GM19395 (cell line): ENCODE measurements at regions not wholly inside any gene's neighbourhood (a gene's known extent, or its start where the extent isn't known, plus 50 kb on each side); places are given as distances from the start of the nearest gene placed in this dataset.

Experiments
- ATAC-seq: cut with Tn5 transposase; IDR thresholded peaks from one replicate; pipeline ENCODE4 v1.9.1; 2021; ENCODE audit warnings: mild to moderate bottlenecking, moderate library complexity; ENCODE audit not compliant: unreplicated experiment

- ATAC-seq: no peak
These were observed 865.7 kb upstream of the MGAT4C start for GRCh38 chr12:87121896-87122295.

- ATAC-seq: no peak
These were observed 864.2 kb upstream of the MGAT4C start for GRCh38 chr12:87120440-87120839.

GRCh38 chr12:87119713-87120112 is 863.5 kb upstream of the MGAT4C start:
- ATAC-seq: no peak

GRCh38 chr12:87117526-87117925 is 861.3 kb upstream of the MGAT4C start:
- no peak for ATAC-seq

- no peak for ATAC-seq
These were observed 860.6 kb upstream of the MGAT4C start for GRCh38 chr12:87116780-87117179.

GRCh38 chr12:87112571-87113345 is 856.6 kb upstream of the MGAT4C start:
- ATAC-seq: no peak

GRCh38 chr12:87107766-87108165 is 851.6 kb upstream of the MGAT4C start:
- ATAC-seq: no peak

GRCh38 chr12:87107270-87107669 is 851.1 kb upstream of the MGAT4C start:
- ATAC-seq: no peak

GRCh38 chr12:87096082-87096585 is 839.9 kb upstream of the MGAT4C start:
- ATAC-seq: no peak

- no peak for ATAC-seq
These were observed 838.2 kb upstream of the MGAT4C start for GRCh38 chr12:87094356-87094755.

- ATAC-seq: no peak
These were observed 836.2 kb upstream of the MGAT4C start for GRCh38 chr12:87092421-87092820.

- ATAC-seq: no peak
These were observed 830.1 kb upstream of the MGAT4C start for GRCh38 chr12:87086118-87086891.

- no peak for ATAC-seq
These were observed 829.1 kb upstream of the MGAT4C start for GRCh38 chr12:87085286-87085685.

GRCh38 chr12:87082756-87083155 is 826.6 kb upstream of the MGAT4C start:
- ATAC-seq: no peak

GRCh38 chr12:87074781-87075180 is 818.6 kb upstream of the MGAT4C start:
- no peak for ATAC-seq

GRCh38 chr12:87066326-87066725 is 810.1 kb upstream of the MGAT4C start:
- ATAC-seq: no peak

GRCh38 chr12:87059231-87059630 is 803.0 kb upstream of the MGAT4C start:
- no peak for ATAC-seq

- no peak for ATAC-seq
These were observed 798.0 kb upstream of the MGAT4C start for GRCh38 chr12:87054226-87054625.

- no peak for ATAC-seq
These were observed 795.4 kb upstream of the MGAT4C start for GRCh38 chr12:87051621-87052020.

- ATAC-seq: no peak
These were observed 791.5 kb upstream of the MGAT4C start for GRCh38 chr12:87047691-87048090.

GRCh38 chr12:87039536-87039935 is 783.3 kb upstream of the MGAT4C start:
- no peak for ATAC-seq

- ATAC-seq: no peak
These were observed 781.9 kb upstream of the MGAT4C start for GRCh38 chr12:87038098-87038497.
